ENCODE measurements at regions not wholly inside any gene's neighbourhood (a gene's known extent, or its start where the extent isn't known, plus 50 kb on each side); places are given as distances from the start of the nearest gene placed in this dataset.

DNA sequence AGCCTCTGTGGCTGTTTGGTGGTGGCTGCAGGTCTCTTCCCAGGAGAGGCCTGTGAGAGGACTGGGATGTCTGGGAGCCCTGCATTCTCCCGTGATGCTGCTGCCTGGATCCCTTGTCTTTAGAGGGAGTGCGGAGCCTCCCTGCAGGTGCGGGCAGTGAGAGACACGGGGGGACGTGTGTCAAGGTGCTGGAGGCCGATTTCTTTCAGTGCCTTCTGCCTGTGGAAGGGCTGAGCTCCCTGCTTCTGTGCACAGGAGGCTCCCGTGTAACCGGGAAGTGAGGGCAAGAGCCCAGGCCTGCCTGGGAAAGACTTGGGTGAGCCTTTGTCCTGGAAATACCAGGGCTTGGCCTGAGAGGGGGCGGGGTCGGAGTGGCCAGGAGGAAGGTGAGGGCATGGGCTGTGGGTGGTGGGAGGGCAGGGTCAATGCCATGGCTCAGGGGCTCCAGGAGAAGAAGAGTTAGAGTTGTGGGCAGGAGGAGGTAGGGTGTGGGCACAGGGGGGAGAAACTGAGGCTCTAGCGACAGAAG is 372.2 kb downstream of the TMEM121 start:
- H3K79me2 ChIP-seq (ENCODE audit: control insufficient read depth, insufficient read depth, low read length) = no peaks in the 10 kb centered on the region
- no TSS peak for BruUV-seq (replicated peaks)
- no peak for TF ChIP-seq MAX (IDR thresholded peaks at IDR 0.05; ENCODE audit: insufficient read depth, insufficient read length)
- no peak for TF ChIP-seq MYC (IDR thresholded peaks at IDR 0.05; ENCODE audit: low read depth, low read length)
- no peak for TF ChIP-seq FOS (IDR thresholded peaks at IDR 0.05; ENCODE audit: borderline replicate concordance, insufficient read depth, low read length)
- no peak for TF ChIP-seq POLR2AphosphoS5 (IDR thresholded peaks at IDR 0.05; ENCODE audit: insufficient read depth, low read depth, low read length)
- no peak for TF ChIP-seq JUN (IDR thresholded peaks at IDR 0.05; ENCODE audit: borderline replicate concordance, insufficient read depth, insufficient read length, low read depth)
- no peak for TF ChIP-seq CTCF (IDR thresholded peaks at IDR 0.05; ENCODE audit: extremely low read depth in 1 of 2, insufficient read depth in 1 of 2, low read depth in 1 of 2, low read length in 2 of 2)
- TF ChIP-seq POLR2A (IDR thresholded peaks at IDR 0.05; ENCODE audit: low read depth, low read length) = no peak
- no peak for TF ChIP-seq GATA2 (IDR thresholded peaks at IDR 0.05; ENCODE audit: insufficient read depth, insufficient read length, low read depth, low read length)
- no peak for TF ChIP-seq EZH2 (IDR thresholded peaks at IDR 0.05; ENCODE audit: borderline replicate concordance, low read depth, low read length, severe bottlenecking)
- DNase-seq (ENCODE audit: low read depth, low spot score) (no peak), FAIRE-seq (no peak)
- no peaks in the 10 kb centered on the region for H4K20me1 ChIP-seq (replicated peaks; ENCODE audit: control insufficient read depth, extremely low read depth, insufficient read depth, low read length)
- no peak overlapping the region for H2AFZ ChIP-seq (ENCODE audit: low read depth, low read length)
- H3K4me2 ChIP-seq (ENCODE audit: insufficient read depth, low read length) = no peak overlapping the region
- no peaks in the 10 kb centered on the region for H3K36me3 ChIP-seq (ENCODE audit: control insufficient read depth in 2 of 2, extremely low read depth in 1 of 2, insufficient read depth in 2 of 2, low read length in 2 of 2)
- dilution Hi-C loops (cut with MboI; ENCODE audit: extremely low pct_ligation_motif_present, low sequenced_read_pairs) = no loop called here
- intact Hi-C loops (cut with micrococcal nuclease) = no loop called here
- no peaks in the 10 kb centered on the region for H3K27me3 ChIP-seq (ENCODE audit: control insufficient read depth in 2 of 2, insufficient read depth in 2 of 2, low read length in 2 of 2)
- peaks cover 2% of the 10 kb centered on the region for H3K9me3 ChIP-seq (replicated peaks; ENCODE audit: control insufficient read depth, insufficient read depth, low read length)
- no peak overlapping the region for H3K4me3 ChIP-seq (replicated peaks in 1 of 3; ENCODE audit: insufficient read depth in 1 of 3, low read depth in 1 of 3, low read length in 3 of 3)
- H3K27ac ChIP-seq (ENCODE audit: insufficient read depth, low read depth, low read length) = no peak overlapping the region
- H3K9me1 ChIP-seq (replicated peaks; ENCODE audit: control insufficient read depth, extremely low read depth, insufficient read depth, low read length) = no peaks in the 10 kb centered on the region
- H3K9ac ChIP-seq (replicated peaks; ENCODE audit: extremely low read depth, insufficient read depth, low read length) = no peak overlapping the region
- POLR2A ChIA-PET = no interaction called here
- H3K4me1 ChIP-seq (ENCODE audit: control insufficient read depth, extremely low read depth, insufficient read depth, low read length) = no peaks in the 10 kb centered on the region
- CTCF ChIA-PET = no interaction called here

Data from endothelial cell of umbilical vein (primary cell).